IMR-90 (cell line): ENCODE measurements at regions not wholly inside any gene's neighbourhood (a gene's known extent, or its start where the extent isn't known, plus 50 kb on each side); places are given as distances from the start of the nearest gene placed in this dataset.

Experiments used
- ATAC-seq: fragments of 200-7000 bp; cut with Tn5 transposase; 2 replicates; pipeline ENCODE4 v1.9.1; 2020; ENCODE audit warnings: low read depth, mild to moderate bottlenecking, moderate library complexity
- BruUV-seq: library from RNA; stranded (reverse); fragments of 400-500 nt; replicated peaks from 2 replicates; lab custom pipeline; 2021; lab: Mats Ljungman, UMichigan
- CTCF ChIA-PET: fragments of 300-600 bp; formaldehyde crosslinking; extraction: SDS; loops from one replicate; lab custom pipeline; 2021; ENCODE audit warnings: antibody characterized with exemption; lab: Yijun Ruan, JAX
- POLR2A ChIA-PET: fragments of 300-600 bp; sonication (Branson Sonifier 250); formaldehyde crosslinking; loops from one replicate; lab custom pipeline; 2022; ENCODE audit warnings: antibody characterized with exemption; ENCODE audit not compliant: unreplicated experiment; lab: Charles Lee
- DNase-seq: peaks from one replicate; pipeline ENCODE4 v3.0.0; 2013
- H2AFZ ChIP-seq: replicated peaks from 2 replicates; pipeline ENCODE3; 2013; ENCODE audit warnings: low read length, mild to moderate bottlenecking; ENCODE audit not compliant: poor library complexity
- H2AK5ac ChIP-seq: 2 replicates; pipeline ENCODE4 v1.6.1; 2013; ENCODE audit warnings: low read depth, low read length, inconsistent platforms
- H2AK9ac ChIP-seq: replicated peaks from 2 replicates; pipeline ENCODE3; 2013; ENCODE audit warnings: mild to moderate bottlenecking, low read depth, low read length, moderate library complexity; ENCODE audit not compliant: poor library complexity
- H2BK120ac ChIP-seq: 2 replicates; pipeline ENCODE4 v1.6.1; 2013; ENCODE audit warnings: low read depth, low read length, inconsistent platforms
- H2BK15ac ChIP-seq: 3 replicates; pipeline ENCODE4 v1.6.1; 2013; ENCODE audit warnings: low read depth, low read length, inconsistent platforms
- H2BK20ac ChIP-seq: 2 replicates; pipeline ENCODE4 v1.6.1; 2013; ENCODE audit warnings: low read depth, mild to moderate bottlenecking, inconsistent platforms, low read length, moderate library complexity
- H2BK5ac ChIP-seq: 2 replicates; pipeline ENCODE4 v1.6.1; 2013; ENCODE audit warnings: mild to moderate bottlenecking, low read depth, low read length, inconsistent platforms; ENCODE audit not compliant: poor library complexity, severe bottlenecking
- H3K14ac ChIP-seq: replicated peaks from 2 replicates; pipeline ENCODE4 v1.6.1; 2013; ENCODE audit warnings: low read depth, low read length, inconsistent platforms
- H3K18ac ChIP-seq: 2 replicates; pipeline ENCODE4 v1.6.1; 2013; ENCODE audit warnings: low read depth, low read length, control low read depth
- H3K23ac ChIP-seq: 2 replicates; pipeline ENCODE4 v1.6.1; 2013; ENCODE audit warnings: low read depth, low read length, inconsistent platforms
- H3K27ac ChIP-seq: 2 replicates; pipeline ENCODE4 v1.5.1; 2013; ENCODE audit warnings: mild to moderate bottlenecking, control low read depth, low read length; ENCODE audit not compliant: insufficient read depth
- H3K27me3 ChIP-seq: 2 replicates; pipeline ENCODE4 v1.6.1; 2013; ENCODE audit warnings: low read length; ENCODE audit not compliant: control insufficient read depth, insufficient read depth
- H3K36me3 ChIP-seq: 2 replicates; pipeline ENCODE4 v1.6.1; 2013; ENCODE audit warnings: low read length, mixed read lengths; ENCODE audit not compliant: control insufficient read depth, insufficient read depth
- H3K4ac ChIP-seq: 2 replicates; pipeline ENCODE4 v1.6.1; 2013; ENCODE audit warnings: low read depth, low read length, inconsistent platforms
- H3K4me1 ChIP-seq: 2 replicates; pipeline ENCODE4 v1.6.1; 2013; ENCODE audit warnings: low read length, mixed read lengths; ENCODE audit not compliant: control insufficient read depth, insufficient read depth
- H3K4me2 ChIP-seq: 2 replicates; pipeline ENCODE4 v1.6.1; 2013; ENCODE audit warnings: low read depth, mild to moderate bottlenecking, control low read depth, low read length, moderate library complexity
- H3K4me3 ChIP-seq: 2 replicates; pipeline ENCODE4 v1.5.1; 2013; ENCODE audit warnings: low read depth, mild to moderate bottlenecking, control low read depth, low read length, moderate library complexity; ENCODE audit not compliant: insufficient read depth
- H3K56ac ChIP-seq: 2 replicates; pipeline ENCODE4 v1.6.1; 2013; ENCODE audit warnings: low read length, inconsistent platforms; ENCODE audit not compliant: insufficient read depth; ENCODE audit errors: extremely low read depth
- H3K79me1 ChIP-seq, 2 experiments: 2 replicates each; pipeline ENCODE4 v1.6.1; 2013; ENCODE audit warnings: low read length in 2 of 2, inconsistent platforms in 1 of 2, low read depth in 1 of 2
- H3K9ac ChIP-seq: 2 replicates; pipeline ENCODE4 v1.6.1; 2013; ENCODE audit warnings: low read depth, low read length, control low read depth
- H3K9me1 ChIP-seq: 2 replicates; pipeline ENCODE4 v1.6.1; 2013; ENCODE audit warnings: low read length, inconsistent platforms; ENCODE audit not compliant: insufficient read depth
- H3K9me3 ChIP-seq: 2 replicates; pipeline ENCODE4 v1.6.1; 2013; ENCODE audit warnings: low read length; ENCODE audit not compliant: control insufficient read depth, insufficient read depth
- H4K20me1 ChIP-seq: 2 replicates; pipeline ENCODE4 v1.6.1; 2013; ENCODE audit warnings: low read length, inconsistent platforms; ENCODE audit not compliant: insufficient read depth
- H4K5ac ChIP-seq: 2 replicates; pipeline ENCODE4 v1.6.1; 2013; ENCODE audit warnings: mild to moderate bottlenecking, low read depth, low read length, control low read depth
- H4K8ac ChIP-seq, 2 experiments: 2 replicates each; pipeline ENCODE4 v1.6.1; 2013; ENCODE audit warnings: low read depth in 2 of 2, low read length in 2 of 2, control low read depth in 1 of 2, inconsistent platforms in 1 of 2
- H4K91ac ChIP-seq: 2 replicates; pipeline ENCODE4 v1.6.1; 2013; ENCODE audit warnings: low read depth, low read length, inconsistent platforms; ENCODE audit not compliant: insufficient read depth
- CEBPB ChIP-seq: IDR thresholded peaks from 2 replicates; pipeline ENCODE4 v1.6.1; 2012; ENCODE audit warnings: low read depth, low read length, improper control_type of control experiment
- CHD1 ChIP-seq: IDR thresholded peaks from 2 replicates; pipeline ENCODE4 v1.6.1; 2012; ENCODE audit warnings: low read depth, low read length, improper control_type of control experiment
- ELK1 ChIP-seq: fragments of 150-350 bp; IDR thresholded peaks from 2 replicates; pipeline ENCODE4 v1.6.1; 2016; ENCODE audit warnings: low read depth, mild to moderate bottlenecking, low read length, moderate library complexity, borderline replicate concordance
- MXI1 ChIP-seq: IDR thresholded peaks from 2 replicates; pipeline ENCODE4 v1.6.1; 2012; ENCODE audit warnings: low read depth, mild to moderate bottlenecking, low read length, moderate library complexity, borderline replicate concordance
- NFE2L2 ChIP-seq: fragments of 150-350 bp; IDR thresholded peaks from 2 replicates; pipeline ENCODE4 v1.6.1; 2016; ENCODE audit warnings: low read depth, mild to moderate bottlenecking, low read length
- POLR2A ChIP-seq: IDR thresholded peaks from 2 replicates; pipeline ENCODE4 v1.6.1; 2012; ENCODE audit warnings: mild to moderate bottlenecking, low read depth, low read length
- RAD21 ChIP-seq: IDR thresholded peaks from 2 replicates; pipeline ENCODE4 v1.6.1; 2012; ENCODE audit warnings: low read length, improper control_type of control experiment
- RFX5 ChIP-seq: IDR thresholded peaks from 2 replicates; pipeline ENCODE4 v1.8.0; 2012; ENCODE audit warnings: low read depth, mild to moderate bottlenecking, low read length, moderate library complexity
- WGBS, 2 experiments: methylation state at CpG; one replicate each; pipeline versions ENCODE4 v1.1.5 to v1.1.7; 2013; ENCODE audit warnings: missing lambda C conversion rate in 2 of 2; ENCODE audit not compliant: insufficient read length in 1 of 2; ENCODE audit errors: extremely low coverage in 2 of 2; 5-methylcytosine and 5-hydroxymethylcytosine counted together
- dilution Hi-C: fragments of 300-500 bp; cut with HindIII; formaldehyde crosslinking; loops from one replicate; pipeline ENCODE4 v1.14.3; 2018; ENCODE audit warnings: low sequenced_read_pairs; ENCODE audit not compliant: unreplicated experiment
- in situ Hi-C: fragments of 300-500 bp; cut with MboI; formaldehyde crosslinking; loops from 3 replicates; pipeline ENCODE4 v1.14.3; 2019; ENCODE audit warnings: low sequenced_read_pairs, inconsistent platforms, mixed read lengths
- intact Hi-C: fragments of 100-400 bp; cut with micrococcal nuclease; formaldehyde crosslinking; loops from 2 replicates; pipeline ENCODE4 v1.10.0; 2022

- peak overlapping the region; percentile 74 for H2BK15ac ChIP-seq
- no peak overlapping the region for H3K4me3 ChIP-seq
- H2AK9ac ChIP-seq: no peak overlapping the region
- intact Hi-C loops (no loop called here), dilution Hi-C loops (no loop called here), in situ Hi-C loops (no loop called here)
- H3K79me1 ChIP-seq: peaks cover 0 to 6% of the 10 kb centered on the region in 2 experiments; a peak in 1 of 4 replicates
- peak overlapping the region; percentile 1; the same call in 1 of the 2 replicates for H3K23ac ChIP-seq
- peak overlapping the region; percentile 66; the same call in 1 of the 2 replicates for H3K18ac ChIP-seq
- DNase-seq (peak; percentile 32), ATAC-seq (no peak)
- no peak overlapping the region for H2AFZ ChIP-seq
- peak overlapping the region in 1 of 2 experiments; percentile 54; a peak in 2 of 4 replicates for H4K8ac ChIP-seq
- peaks cover 8% of the 10 kb centered on the region; the same call in 1 of the 2 replicates for H3K4me1 ChIP-seq
- no peak overlapping the region for H3K27ac ChIP-seq
- no CpG with 5 or more reads among the region's 5 CpGs for WGBS, 2 experiments
- H4K91ac ChIP-seq: no peak overlapping the region
- POLR2A ChIA-PET: no interaction called here
- peak overlapping the region; percentile 79 for H2BK5ac ChIP-seq
- peak overlapping the region; percentile 66; the same call in 1 of the 2 replicates for H2BK20ac ChIP-seq
- H3K9ac ChIP-seq: no peak overlapping the region
- peak overlapping the region; percentile 14; the same call in 1 of the 2 replicates for H3K4me2 ChIP-seq
- no peaks in the 10 kb centered on the region for H3K9me3 ChIP-seq
- H2BK120ac ChIP-seq: peak overlapping the region; percentile 70; the same call in 1 of the 2 replicates
- no peaks in the 10 kb centered on the region for H4K20me1 ChIP-seq
- no TSS peak for BruUV-seq
- no peak overlapping the region for H3K56ac ChIP-seq
- H3K36me3 ChIP-seq: no peaks in the 10 kb centered on the region
- H3K27me3 ChIP-seq: no peaks in the 10 kb centered on the region
- H2AK5ac ChIP-seq: peak overlapping the region; percentile 23; the same call in 1 of the 2 replicates
- TF ChIP-seq POLR2A: no peak
- no peak for TF ChIP-seq CHD1
- no peak for TF ChIP-seq MXI1
- TF ChIP-seq ELK1: no peak
- TF ChIP-seq NFE2L2: no peak
- TF ChIP-seq RFX5: no peak
- peak; percentile 54 for TF ChIP-seq CEBPB
- no peak for TF ChIP-seq RAD21
- H3K9me1 ChIP-seq: peaks cover 3% of the 10 kb centered on the region; the same call in 1 of the 2 replicates
- no peak overlapping the region; the same call in 1 of the 2 replicates for H4K5ac ChIP-seq
- H3K4ac ChIP-seq: peak overlapping the region; percentile 5; the same call in 1 of the 2 replicates
- peak overlapping the region; percentile 58; the same call in 1 of the 2 replicates for H3K14ac ChIP-seq
- CTCF ChIA-PET: interaction anchor here (0.9 kb wide), 1 partner anchor 21 kb away, joined by 3 read pairs; no protein-coding TSS in a partner anchor
Observed at GRCh38 chr10:4677296-4678021, 148.5 kb upstream of the AKR1E2 start.
